Hematopoietic multipotent progenitor cell treated with erythropoietin and hydrocortisone succinate and interleukin-3 and kit ligand, for 15 days (in vitro differentiated cells): ENCODE measurements at regions not wholly inside any gene's neighbourhood (a gene's known extent, or its start where the extent isn't known, plus 50 kb on each side); places are given as distances from the start of the nearest gene placed in this dataset.
"Not testable (repeated sequence)": the region's sequence is repeated elsewhere in the genome, so short reads cannot be mapped to it uniquely, and the experiment has no call there.

Experiments
- DNase-seq: peaks from one replicate; pipeline ENCODE4 v3.0.0-alpha.2; 2015; ENCODE audit warnings: low spot score

- DNase-seq, result not testable (repeated sequence)
Observed at GRCh38 chr6:2302482-2302881, 57.1 kb upstream of the GMDS start.

- no peak for DNase-seq
Observed at GRCh38 chr6:2296781-2297180, 51.4 kb upstream of the GMDS start.
